Endothelial cell of umbilical vein (primary cell): ENCODE measurements at regions not wholly inside any gene's neighbourhood (a gene's known extent, or its start where the extent isn't known, plus 50 kb on each side); places are given as distances from the start of the nearest gene placed in this dataset.

Experiments
- BruUV-seq: library from RNA; stranded (reverse); fragments of 400-500 nt; replicated peaks from 2 replicates; lab custom pipeline; 2021; lab: Mats Ljungman, UMichigan
- CTCF ChIA-PET: fragments of 300-600, 350-600 bp; sonication (Branson Sonifier 250); formaldehyde crosslinking; loops from one replicate; lab custom pipeline; 2021; ENCODE audit warnings: antibody characterized with exemption, inconsistent platforms; lab: Charles Lee
- POLR2A ChIA-PET: fragments of 300-600, 350-600 bp; sonication (Branson Sonifier 250); formaldehyde crosslinking; loops from one replicate; lab custom pipeline; 2021; ENCODE audit warnings: antibody characterized with exemption, inconsistent platforms; lab: Charles Lee
- DNase-seq: peaks from one replicate; pipeline ENCODE4 v3.0.0-alpha.2; 2011; ENCODE audit warnings: low read depth, low spot score
- FAIRE-seq: peaks from 2 replicates; lab custom pipeline; 2011; peaks lifted over from hg19 to GRCh38; lab: Jason Lieb, UNC
- H2AFZ ChIP-seq: 2 replicates; pipeline ENCODE4 v1.6.0; 2012; ENCODE audit warnings: low read depth, low read length, control low read depth, inconsistent platforms
- H3K27ac ChIP-seq: 2 replicates; pipeline ENCODE4 v1.5.1; 2011; ENCODE audit warnings: low read depth, mild to moderate bottlenecking, control low read depth, low read length, moderate library complexity; ENCODE audit not compliant: insufficient read depth
- H3K27me3 ChIP-seq, 2 experiments: 2 replicates each; pipeline versions ENCODE4 v1.6.0 to v1.6.1; 2011; ENCODE audit warnings: low read length in 2 of 2, mixed read lengths in 1 of 2; ENCODE audit not compliant: control insufficient read depth in 2 of 2, insufficient read depth in 2 of 2
- H3K36me3 ChIP-seq, 2 experiments: 2 replicates in 1 of 2; 3 replicates in 1 of 2; pipeline ENCODE4 v1.5.1; 2011; ENCODE audit warnings: low read length in 2 of 2, mild to moderate bottlenecking in 1 of 2, moderate library complexity in 1 of 2; ENCODE audit not compliant: control insufficient read depth in 2 of 2, insufficient read depth in 2 of 2; ENCODE audit errors: extremely low read depth in 1 of 2
- H3K4me1 ChIP-seq: 3 replicates; pipeline ENCODE4 v1.5.1; 2011; ENCODE audit warnings: mild to moderate bottlenecking, low read length; ENCODE audit not compliant: control insufficient read depth, insufficient read depth; ENCODE audit errors: extremely low read depth
- H3K4me2 ChIP-seq: 2 replicates; pipeline ENCODE4 v1.6.1; 2011; ENCODE audit warnings: low read length, control low read depth, mixed read lengths; ENCODE audit not compliant: insufficient read depth
- H3K4me3 ChIP-seq, 3 experiments: fragments of 200-600 bp in 1 of 3; sonication (generic), shearing (Covaris generic) in 1 of 3; replicated peaks in 1 of 3; 2 replicates each; pipeline ENCODE4 v1.5.1; 2011 to 2016; ENCODE audit warnings: control low read depth in 3 of 3, low read length in 3 of 3, mild to moderate bottlenecking in 2 of 3, inconsistent platforms in 1 of 3, low read depth in 1 of 3, moderate library complexity in 1 of 3; ENCODE audit not compliant: insufficient read depth in 1 of 3
- H3K79me2 ChIP-seq: 2 replicates; pipeline ENCODE4 v1.6.0; 2012; ENCODE audit warnings: low read length, inconsistent platforms; ENCODE audit not compliant: control insufficient read depth, insufficient read depth
- H3K9ac ChIP-seq: replicated peaks from 2 replicates; pipeline ENCODE3; 2011; ENCODE audit warnings: low read length, control low read depth; ENCODE audit not compliant: insufficient read depth; ENCODE audit errors: extremely low read depth
- H3K9me1 ChIP-seq: replicated peaks from 3 replicates; pipeline ENCODE4 v1.6.0; 2011; ENCODE audit warnings: mild to moderate bottlenecking, low read length; ENCODE audit not compliant: control insufficient read depth, insufficient read depth; ENCODE audit errors: extremely low read depth
- H3K9me3 ChIP-seq: replicated peaks from 2 replicates; pipeline ENCODE4 v1.5.1; 2012; ENCODE audit warnings: low read length, inconsistent platforms; ENCODE audit not compliant: control insufficient read depth, insufficient read depth
- H4K20me1 ChIP-seq: replicated peaks from 2 replicates; pipeline ENCODE3; 2011; ENCODE audit warnings: mild to moderate bottlenecking, low read length; ENCODE audit not compliant: control insufficient read depth, insufficient read depth; ENCODE audit errors: extremely low read depth
- CTCF ChIP-seq, 2 donors: IDR thresholded peaks; 1 replicate in 1 of 2; 2 replicates in 1 of 2; pipeline ENCODE4 v1.5.1; 2011; ENCODE audit warnings: low read length in 2 of 2, mild to moderate bottlenecking in 2 of 2, moderate library complexity in 2 of 2, control low read depth in 1 of 2, inconsistent platforms in 1 of 2, low read depth in 1 of 2; ENCODE audit not compliant: insufficient read depth in 1 of 2; ENCODE audit errors: extremely low read depth in 1 of 2
- EZH2 ChIP-seq: IDR thresholded peaks from 2 replicates; pipeline ENCODE4 v1.6.1; 2012; ENCODE audit warnings: borderline replicate concordance, low read depth, mild to moderate bottlenecking, moderate library complexity, low read length, inconsistent platforms; ENCODE audit not compliant: severe bottlenecking
- FOS ChIP-seq: IDR thresholded peaks from 2 replicates; pipeline ENCODE4 v1.6.1; 2011; ENCODE audit warnings: mild to moderate bottlenecking, low read length, moderate library complexity, borderline replicate concordance; ENCODE audit not compliant: insufficient read depth
- GATA2 ChIP-seq: IDR thresholded peaks from 2 replicates; pipeline ENCODE4 v1.7.0; 2011; ENCODE audit warnings: low read depth, mild to moderate bottlenecking, moderate library complexity, mixed read lengths, low read length; ENCODE audit not compliant: insufficient read length, insufficient read depth
- JUN ChIP-seq: IDR thresholded peaks from 2 replicates; pipeline ENCODE4 v1.6.1; 2011; ENCODE audit warnings: borderline replicate concordance, low read depth; ENCODE audit not compliant: insufficient read length, insufficient read depth
- MYC ChIP-seq: IDR thresholded peaks from one replicate; pipeline ENCODE4 v1.6.1; 2011; ENCODE audit warnings: mild to moderate bottlenecking, low read depth, low read length
- POLR2A ChIP-seq: IDR thresholded peaks from 2 replicates; pipeline ENCODE4 v1.6.1; 2012; ENCODE audit warnings: low read depth, mild to moderate bottlenecking, control low read depth, low read length
- POLR2AphosphoS5 ChIP-seq: IDR thresholded peaks from 2 replicates; pipeline ENCODE4 v1.6.1; 2012; ENCODE audit warnings: low read depth, mild to moderate bottlenecking, control low read depth, low read length, moderate library complexity; ENCODE audit not compliant: insufficient read depth
- dilution Hi-C: fragments of 300-500 bp; cut with MboI; formaldehyde crosslinking; loops from one replicate; pipeline ENCODE4 v1.15.0; 2019; ENCODE audit warnings: low sequenced_read_pairs; ENCODE audit not compliant: extremely low pct_ligation_motif_present
- intact Hi-C: fragments of 100-400 bp; cut with micrococcal nuclease; formaldehyde crosslinking; loops from one replicate; pipeline ENCODE4 v1.10.0; 2022
- TF ChIP-seq, protein P1 (sequence below): IDR thresholded peaks from 2 replicates; pipeline ENCODE4 v1.6.1; 2011; ENCODE audit not compliant: insufficient read depth, insufficient read length

- intact Hi-C loops, result loop anchor here (1.0 kb wide), 2 partner anchors 15 to 51 kb away; no protein-coding TSS in a partner anchor
- H3K27ac ChIP-seq, result peak overlapping the region; percentile 48
These were observed 50.0 kb upstream of the EZR start for GRCh38 chr6:158868890-158869825.

More at GRCh38 chr6:158868890-158869825, 50.0 kb upstream of the EZR start:
- Histone ChIP-seq H4K20me1 (no peaks in the 10 kb centered on the region), H3K4me1 (peaks cover 7% of the 10 kb centered on the region), H3K27me3 (peaks cover 6 to 17% of the 10 kb centered on the region in 2 experiments), H3K4me2 (peak overlapping the region; percentile 73), H3K36me3 (no peaks in the 10 kb centered on the region), H3K9me3 (no peaks in the 10 kb centered on the region), H2AFZ (peak overlapping the region; percentile 95), H3K79me2 (no peaks in the 10 kb centered on the region), H3K9ac (peak overlapping the region; percentile 64), H3K4me3 (peak overlapping the region; percentile 18 to 65 (median 38)), H3K9me1 (no peaks in the 10 kb centered on the region)
- BruUV-seq, result TSS peak; percentile 98
- dilution Hi-C loops, result no loop called here
- DNase-seq (no peak), FAIRE-seq (peak; percentile 68)
- ChIA-PET POLR2A (no interaction called here), CTCF (interaction anchor here (0.7 to 1.5 kb wide), 9 partner anchors 8 to 178 kb away, joined by 3 to 4 read pairs (median 3); partner anchors contain the start of genes EZR and RSPH3)
- TF ChIP-seq EZH2 (no peak), JUN (no peak), POLR2A (no peak), GATA2 (no peak), POLR2AphosphoS5 (no peak), FOS (no peak), CTCF (IDR thresholded peaks at IDR 0.05; ENCODE audit: extremely low read depth in 1 of 2, insufficient read depth in 1 of 2, low read depth in 1 of 2, low read length in 2 of 2) (no peak), MYC (no peak)
- TF ChIP-seq, protein P1, sequence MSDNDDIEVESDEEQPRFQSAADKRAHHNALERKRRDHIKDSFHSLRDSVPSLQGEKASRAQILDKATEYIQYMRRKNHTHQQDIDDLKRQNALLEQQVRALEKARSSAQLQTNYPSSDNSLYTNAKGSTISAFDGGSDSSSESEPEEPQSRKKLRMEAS, result no peak
